Adrenal gland (tissue), 9 donors: ENCODE measurements at regions not wholly inside any gene's neighbourhood (a gene's known extent, or its start where the extent isn't known, plus 50 kb on each side); places are given as distances from the start of the nearest gene placed in this dataset.

Experiments
- DNase-seq, 7 donors: peaks; one replicate each; pipeline ENCODE4 v3.0.0-alpha.2; 2019 to 2020
- H3K27ac ChIP-seq, 5 donors: fragments of 200-600 bp; sonication (generic) in 4 of 5; 1 replicate in 3 of 5; 2 replicates in 2 of 5; pipeline versions ENCODE4 v1.5.1 to v1.8.0; 2016 to 2020; ENCODE audit warnings: mild to moderate bottlenecking in 1 of 5
- H3K27me3 ChIP-seq: fragments of 200-600 bp; 2 replicates; pipeline ENCODE4 v1.8.0; 2021
- H3K36me3 ChIP-seq, 2 donors: fragments of 200-600 bp; replicated peaks in 1 of 2; 1 replicate in 1 of 2; 2 replicates in 1 of 2; pipeline versions ENCODE4 v1.5.1 to v1.8.0; 2018 to 2022
- H3K4me1 ChIP-seq, 2 donors: fragments of 200-600 bp; replicated peaks in 1 of 2; 1 replicate in 1 of 2; 2 replicates in 1 of 2; pipeline versions ENCODE4 v1.5.1 to v1.8.0; 2018 to 2021
- H3K4me3 ChIP-seq, 4 donors: fragments of 200-600 bp; sonication (generic) in 3 of 4; one replicate each; pipeline ENCODE4 v1.5.1; 2016 to 2018
- H3K9me3 ChIP-seq, 3 donors: fragments of 200-600 bp; sonication (generic) in 1 of 3; replicated peaks in 1 of 3; 1 replicate in 2 of 3; 2 replicates in 1 of 3; pipeline versions ENCODE4 v1.5.1 to v1.8.0; 2016 to 2021
- CTCF ChIP-seq, 6 experiments: fragments of 450-650 bp in 4 of 6; fragments of 200-600 bp in 2 of 6; sonication (generic) in 1 of 6; IDR thresholded peaks; 1 replicate in 5 of 6; 2 replicates in 1 of 6; pipeline versions ENCODE4 v1.5.1 to v1.8.0; 2016 to 2021; ENCODE audit warnings: antibody characterized with exemption in 6 of 6, mild to moderate bottlenecking in 2 of 6, moderate library complexity in 1 of 6
- POLR2A ChIP-seq, 2 donors: fragments of 450-650 bp; IDR thresholded peaks; one replicate each; pipeline ENCODE4 v1.6.1; 2017; ENCODE audit warnings: antibody characterized with exemption in 2 of 2, mild to moderate bottlenecking in 2 of 2, moderate library complexity in 1 of 2
- WGBS, 4 donors: extraction: QIAGEN DNeasy Blood & Tissue Kit in 2 of 4; methylation state at CpG; one replicate each; pipeline versions ENCODE4 v1.1.5 to v1.1.7; 2013 to 2017; 5-methylcytosine and 5-hydroxymethylcytosine counted together
- intact Hi-C, 2 donors: fragments of 100-400 bp; cut with DNase I; formaldehyde crosslinking; loops; one replicate each; pipeline versions ENCODE4 v1.14.1 to v1.15.0; 2022 to 2023
- donor health status: healthy with polysubstance abuse.
- donor health status: Bipolar disorder and iron deficiency.
- donor health status: DM: yes; HTN: yes; CAD: no.
- donor health status: DM: no; HTN: no; CAD: no.
- donor health status: DM: no; HTN: no; CAD: no.

GRCh38 chr5:128885649-128886255 is 79.5 kb upstream of the SLC27A6 start:
- TF ChIP-seq POLR2A (IDR thresholded peaks at IDR 0.05) (no peak), CTCF (IDR thresholded peaks at IDR 0.05) (no peak)
- intact Hi-C loops, result no loop called here
- DNase-seq, result no peak
- H3K36me3 ChIP-seq, result no peaks in the 10 kb centered on the region
- no peaks in the 10 kb centered on the region for H3K4me1 ChIP-seq
- H3K27me3 ChIP-seq, result no peaks in the 10 kb centered on the region
- no peaks in the 10 kb centered on the region for H3K9me3 ChIP-seq
- no peak overlapping the region for H3K4me3 ChIP-seq
- H3K27ac ChIP-seq, result no peak overlapping the region

- no peaks in the 10 kb centered on the region for H3K36me3 ChIP-seq
- no peak overlapping the region for H3K27ac ChIP-seq
- DNase-seq, result no peak
- H3K4me1 ChIP-seq, result no peaks in the 10 kb centered on the region
- H3K4me3 ChIP-seq, result no peak overlapping the region
- TF ChIP-seq CTCF (IDR thresholded peaks at IDR 0.05) (no peak), POLR2A (IDR thresholded peaks at IDR 0.05) (no peak)
- intact Hi-C loops, result no loop called here
- no peaks in the 10 kb centered on the region for H3K27me3 ChIP-seq
- no peaks in the 10 kb centered on the region for H3K9me3 ChIP-seq
Measured at GRCh38 chr5:128895122-128895521, 70.2 kb upstream of the SLC27A6 start.

GRCh38 chr5:128896675-128897074 is 68.6 kb upstream of the SLC27A6 start:
- DNase-seq, result no peak
- Histone ChIP-seq H3K9me3 (no peaks in the 10 kb centered on the region), H3K36me3 (no peaks in the 10 kb centered on the region), H3K4me1 (no peaks in the 10 kb centered on the region), H3K4me3 (no peak overlapping the region), H3K27ac (no peak overlapping the region), H3K27me3 (no peaks in the 10 kb centered on the region)
- intact Hi-C loops, result no loop called here
- TF ChIP-seq POLR2A (IDR thresholded peaks at IDR 0.05) (no peak), CTCF (IDR thresholded peaks at IDR 0.05) (no peak)
- WGBS, 4 donors, result 83 to 97% (median 92%) methylated on average over 1 to 2 of the region's 2 CpGs

GRCh38 chr5:128903550-128903949 is 61.7 kb upstream of the SLC27A6 start:
- H3K4me3 ChIP-seq, result no peak overlapping the region
- TF ChIP-seq POLR2A (IDR thresholded peaks at IDR 0.05) (no peak), CTCF (IDR thresholded peaks at IDR 0.05) (no peak)
- H3K9me3 ChIP-seq, result no peaks in the 10 kb centered on the region
- 76 to 85% (median 81%) methylated on average over 5 of the region's 5 CpGs for WGBS, 4 donors
- H3K27ac ChIP-seq, result no peak overlapping the region
- no peak for DNase-seq
- H3K27me3 ChIP-seq, result no peaks in the 10 kb centered on the region
- intact Hi-C loops, result loop anchor here (10.0 kb wide), 2 partner anchors 151 to 231 kb away; no protein-coding TSS in a partner anchor
- H3K36me3 ChIP-seq, result no peaks in the 10 kb centered on the region
- no peaks in the 10 kb centered on the region for H3K4me1 ChIP-seq
